Activated T-helper 1 cell treated with anti-CD3 and anti-CD28 coated beads, Interleukin-12 subunit alpha, Interleukin-12 subunit beta, Interleukin-2, Interleukin-4 antibody, amounts not matched to agents 30 ng/mL and 10 ng/mL and 1 ng/mL, durations not matched to agents 14 hours and 24 hours and 36 hours (primary cell): ENCODE measurements at regions not wholly inside any gene's neighbourhood (a gene's known extent, or its start where the extent isn't known, plus 50 kb on each side); places are given as distances from the start of the nearest gene placed in this dataset.
"Not testable (repeated sequence)": the region's sequence is repeated elsewhere in the genome, so short reads cannot be mapped to it uniquely, and the experiment has no call there.

Experiments
- DNase-seq: peaks from one replicate; pipeline ENCODE4 v3.0.0; 2021; ENCODE audit warnings: low spot score
- H3K27ac Mint-ChIP-seq: one replicate; pipeline ENCODE4 v1.8.0; 2021; ENCODE audit warnings: mild to moderate bottlenecking, mixed read lengths
- H3K27me3 Mint-ChIP-seq: one replicate; pipeline ENCODE4 v1.8.0; 2022; ENCODE audit warnings: mild to moderate bottlenecking, moderate library complexity, mixed read lengths; ENCODE audit not compliant: insufficient read depth
- H3K36me3 Mint-ChIP-seq: one replicate; pipeline ENCODE4 v1.8.0; 2021; ENCODE audit warnings: low read depth, mixed read lengths
- H3K4me1 Mint-ChIP-seq: one replicate; pipeline ENCODE4 v1.8.0; 2021; ENCODE audit warnings: low read depth, mixed read lengths
- H3K4me3 Mint-ChIP-seq: one replicate; pipeline ENCODE4 v1.8.0; 2021; ENCODE audit warnings: mild to moderate bottlenecking, moderate library complexity, mixed read lengths
- H3K9me3 Mint-ChIP-seq: one replicate; pipeline ENCODE4 v1.8.0; 2021; ENCODE audit warnings: mixed read lengths
- intact Hi-C: fragments of 100-400 bp; cut with micrococcal nuclease; formaldehyde crosslinking; loops from one replicate; pipeline ENCODE4 v1.15.1; 2024

- intact Hi-C loops = no loop called here
- Mint-ChIP-seq H3K4me1 (no peaks in the 10 kb centered on the region), H3K36me3 (no peaks in the 10 kb centered on the region), H3K27ac (no peak overlapping the region), H3K9me3 (no peaks in the 10 kb centered on the region), H3K4me3 (no peak overlapping the region), H3K27me3 (no peaks in the 10 kb centered on the region)
- no peak for DNase-seq
These were observed 861.3 kb downstream of the TBC1D22A start for GRCh38 chr22:47623763-47624148.

DNA sequence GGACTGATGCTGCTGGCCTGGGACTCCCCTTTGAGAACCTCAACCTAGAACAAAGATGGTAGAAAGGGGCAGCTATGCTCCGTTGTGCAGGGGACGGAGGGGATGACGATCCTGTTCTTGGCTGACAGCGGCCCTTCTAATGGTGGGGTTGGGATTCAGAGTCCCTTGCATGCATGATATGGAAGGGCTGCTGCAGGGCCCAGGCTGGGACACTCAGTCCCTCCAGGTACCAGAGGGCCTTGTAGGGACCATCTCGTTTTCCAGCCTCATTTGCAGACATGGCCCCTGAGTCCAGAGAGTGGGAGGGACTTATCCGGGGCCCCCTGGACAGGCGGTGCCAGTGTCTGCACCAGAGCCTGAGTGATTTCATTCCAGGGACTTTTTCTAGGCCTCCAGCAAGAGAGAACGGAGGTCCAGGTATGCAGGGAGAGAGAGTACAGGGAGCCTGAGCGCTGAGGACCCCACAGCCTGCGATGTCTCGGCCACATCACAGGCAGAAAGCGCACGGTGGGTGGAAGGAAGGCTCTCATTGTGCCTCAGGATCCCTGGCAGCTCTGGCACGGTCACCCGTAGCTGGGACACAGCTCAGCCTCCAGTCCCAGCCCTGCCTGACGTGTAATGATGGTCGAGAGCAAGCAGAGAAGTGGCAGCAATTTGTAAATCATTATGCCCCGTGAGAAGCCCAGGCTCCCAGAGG lies 860.8 kb downstream of the TBC1D22A start:
- intact Hi-C loops = no loop called here
- no peaks in the 10 kb centered on the region for H3K27me3 Mint-ChIP-seq
- no peaks in the 10 kb centered on the region for H3K4me1 Mint-ChIP-seq
- no peak overlapping the region for H3K4me3 Mint-ChIP-seq
- no peak for DNase-seq
- no peak overlapping the region for H3K27ac Mint-ChIP-seq
- no peaks in the 10 kb centered on the region for H3K36me3 Mint-ChIP-seq
- no peaks in the 10 kb centered on the region for H3K9me3 Mint-ChIP-seq

DNA sequence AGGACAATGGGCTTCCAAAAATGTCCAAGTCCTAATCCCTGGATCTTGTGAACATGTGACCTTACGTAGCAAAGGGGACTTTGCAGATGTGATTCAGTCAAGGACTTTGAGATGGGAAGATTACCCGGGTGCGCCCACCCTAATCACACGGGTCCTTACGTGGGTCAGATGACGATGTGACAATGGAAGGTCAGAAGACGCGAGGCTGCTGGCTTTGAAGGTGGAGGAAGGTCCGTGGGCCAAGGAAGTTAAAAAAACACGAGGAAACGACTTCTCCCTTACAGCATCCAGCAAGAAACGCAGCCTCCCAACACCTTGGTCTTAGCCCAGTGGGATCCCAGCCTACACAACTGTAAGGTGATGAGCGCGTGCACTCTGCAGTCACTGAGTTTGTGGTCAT lies 860.1 kb downstream of the TBC1D22A start:
- no peak for DNase-seq
- intact Hi-C loops = no loop called here
- Mint-ChIP-seq H3K27ac (no peak overlapping the region), H3K27me3 (no peaks in the 10 kb centered on the region), H3K4me1 (no peaks in the 10 kb centered on the region), H3K9me3 (no peaks in the 10 kb centered on the region), H3K4me3 (no peak overlapping the region), H3K36me3 (no peaks in the 10 kb centered on the region)

DNA sequence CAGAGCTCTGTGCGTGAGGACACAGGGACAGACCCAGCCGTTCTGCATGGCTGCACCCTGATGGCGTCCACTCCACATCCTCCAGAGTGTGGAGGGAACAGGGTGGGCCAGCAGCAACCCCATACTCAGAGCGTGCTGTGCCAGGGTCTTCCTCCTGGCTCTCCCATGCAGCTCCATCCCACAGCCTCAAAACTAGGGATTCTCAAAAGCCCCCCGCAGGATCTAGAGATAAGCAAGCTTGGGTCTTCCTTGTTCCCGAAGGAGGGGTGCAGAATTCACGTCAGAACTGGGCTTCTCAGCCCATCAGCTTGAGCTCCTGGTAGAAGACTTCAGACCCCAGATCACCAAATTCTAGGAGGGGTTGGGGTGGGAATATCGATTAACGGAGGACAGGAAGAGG lies 858.8 kb downstream of the TBC1D22A start:
- Mint-ChIP-seq H3K9me3 (no peaks in the 10 kb centered on the region), H3K4me3 (no peak overlapping the region), H3K36me3 (no peaks in the 10 kb centered on the region), H3K27ac (no peak overlapping the region), H3K27me3 (no peaks in the 10 kb centered on the region), H3K4me1 (no peaks in the 10 kb centered on the region)
- DNase-seq = no peak
- intact Hi-C loops = no loop called here

GRCh38 chr22:47620391-47620790 lies 857.9 kb downstream of the TBC1D22A start:
- Mint-ChIP-seq H3K4me3 (no peak overlapping the region), H3K27me3 (no peaks in the 10 kb centered on the region), H3K9me3 (no peaks in the 10 kb centered on the region), H3K4me1 (no peaks in the 10 kb centered on the region), H3K27ac (no peak overlapping the region), H3K36me3 (no peaks in the 10 kb centered on the region)
- DNase-seq = no peak
- intact Hi-C loops = no loop called here

- intact Hi-C loops = no loop called here
- DNase-seq = no peak
- H3K27me3 Mint-ChIP-seq = no peaks in the 10 kb centered on the region
- H3K4me1 Mint-ChIP-seq = no peaks in the 10 kb centered on the region
- no peak overlapping the region for H3K4me3 Mint-ChIP-seq
- no peak overlapping the region for H3K27ac Mint-ChIP-seq
- no peaks in the 10 kb centered on the region for H3K9me3 Mint-ChIP-seq
- H3K36me3 Mint-ChIP-seq = no peaks in the 10 kb centered on the region
These were observed 857.2 kb downstream of the TBC1D22A start for GRCh38 chr22:47619631-47620030.

GRCh38 chr22:47618180-47619010 lies 855.9 kb downstream of the TBC1D22A start:
- Mint-ChIP-seq H3K4me1 (no peaks in the 10 kb centered on the region), H3K36me3 (no peaks in the 10 kb centered on the region), H3K9me3 (no peaks in the 10 kb centered on the region), H3K4me3 (no peak overlapping the region), H3K27ac (no peak overlapping the region), H3K27me3 (no peaks in the 10 kb centered on the region)
- DNase-seq = no peak
- intact Hi-C loops = no loop called here

DNA sequence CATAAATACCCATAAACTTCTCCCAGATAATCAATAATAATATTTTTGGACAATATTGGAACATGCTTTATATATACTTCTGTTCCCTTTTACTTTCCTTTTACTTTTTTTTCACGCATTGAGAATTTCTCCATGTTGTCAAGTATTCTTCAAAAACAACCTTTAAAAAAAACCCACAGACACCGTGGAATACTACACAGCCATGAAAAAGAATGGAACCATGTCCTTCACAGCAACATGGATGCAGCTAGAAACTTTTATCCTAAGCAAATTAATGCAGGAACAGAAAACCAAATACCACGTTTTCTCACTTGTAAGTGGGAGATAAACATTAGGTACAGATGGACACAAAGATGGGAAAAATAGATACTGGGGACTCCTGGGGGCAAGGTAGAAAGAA lies 854.7 kb downstream of the TBC1D22A start:
- Mint-ChIP-seq H3K9me3 (no peaks in the 10 kb centered on the region), H3K27me3 (no peaks in the 10 kb centered on the region), H3K27ac (no peak overlapping the region), H3K4me3 (no peak overlapping the region), H3K4me1 (no peaks in the 10 kb centered on the region), H3K36me3 (no peaks in the 10 kb centered on the region)
- intact Hi-C loops = no loop called here
- DNase-seq = no peak

DNA sequence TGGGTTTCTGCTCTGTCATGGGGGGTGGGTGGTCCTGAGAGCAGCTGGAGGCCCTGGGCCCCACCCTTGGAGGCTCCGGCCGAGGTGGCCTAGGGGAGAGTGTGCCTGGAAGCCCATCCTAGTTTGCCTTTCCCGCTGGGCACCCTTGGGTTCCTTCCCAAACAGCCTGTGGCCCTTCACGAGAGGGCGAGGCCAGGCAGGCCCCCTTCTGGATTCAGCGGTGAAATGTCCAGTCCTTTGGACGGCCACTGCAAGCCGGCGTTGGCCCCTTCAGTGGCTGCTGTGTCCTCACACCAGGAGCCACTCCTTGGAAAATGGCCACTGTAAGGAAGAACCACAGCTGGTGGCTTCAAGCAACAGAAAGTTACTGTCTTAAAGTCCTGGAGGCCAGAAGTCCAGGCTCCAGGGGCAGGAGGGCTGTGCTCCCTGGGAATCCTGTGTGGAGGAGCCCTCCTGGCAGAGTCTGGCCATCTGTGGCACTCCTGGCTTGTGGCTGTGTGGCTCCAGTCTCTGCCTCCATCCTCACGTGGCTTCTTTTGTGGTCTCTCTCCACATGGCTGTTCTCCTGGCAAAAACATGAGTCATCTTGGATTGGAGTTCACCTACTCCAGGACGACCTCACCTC lies 854.1 kb downstream of the TBC1D22A start:
- intact Hi-C loops = no loop called here
- Mint-ChIP-seq H3K27me3 (no peaks in the 10 kb centered on the region), H3K4me1 (no peaks in the 10 kb centered on the region), H3K36me3 (no peaks in the 10 kb centered on the region), H3K27ac (no peak overlapping the region), H3K9me3 (no peaks in the 10 kb centered on the region), H3K4me3 (no peak overlapping the region)
- DNase-seq = no peak

GRCh38 chr22:47615051-47615450 lies 852.6 kb downstream of the TBC1D22A start:
- H3K36me3 Mint-ChIP-seq = no peaks in the 10 kb centered on the region
- no peak overlapping the region for H3K27ac Mint-ChIP-seq
- H3K9me3 Mint-ChIP-seq = no peaks in the 10 kb centered on the region
- no peak for DNase-seq
- no peaks in the 10 kb centered on the region for H3K27me3 Mint-ChIP-seq
- intact Hi-C loops = no loop called here
- no peaks in the 10 kb centered on the region for H3K4me1 Mint-ChIP-seq
- no peak overlapping the region for H3K4me3 Mint-ChIP-seq

- Mint-ChIP-seq H3K27me3 (no peaks in the 10 kb centered on the region), H3K4me3 (no peak overlapping the region), H3K9me3 (no peaks in the 10 kb centered on the region), H3K36me3 (no peaks in the 10 kb centered on the region), H3K27ac (no peak overlapping the region), H3K4me1 (no peaks in the 10 kb centered on the region)
- no peak for DNase-seq
- intact Hi-C loops = no loop called here
These were observed 851.3 kb downstream of the TBC1D22A start for GRCh38 chr22:47613606-47614350.

DNA sequence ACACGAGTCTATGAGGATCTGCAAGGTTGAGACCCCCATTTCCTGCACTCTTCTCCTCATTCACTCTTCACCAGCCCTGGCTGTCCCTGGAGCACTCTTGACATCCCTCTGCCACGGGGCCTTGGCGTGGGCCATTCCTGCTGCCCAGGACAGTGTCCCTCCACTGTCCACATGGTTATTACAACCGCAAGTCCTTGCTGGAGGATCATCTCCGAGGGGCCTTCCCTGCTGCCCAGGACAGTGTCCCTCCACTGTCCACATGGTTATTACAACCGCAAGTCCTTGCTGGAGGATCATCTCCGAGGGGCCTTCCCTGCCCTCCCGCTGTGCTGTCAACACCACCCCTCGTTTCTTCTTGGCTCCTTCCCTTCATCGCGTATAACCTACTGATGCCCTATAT lies 850.7 kb downstream of the TBC1D22A start:
- H3K9me3 Mint-ChIP-seq, H3K27ac Mint-ChIP-seq, H3K36me3 Mint-ChIP-seq, H3K4me3 Mint-ChIP-seq, intact Hi-C loops, DNase-seq, H3K27me3 Mint-ChIP-seq, H3K4me1 Mint-ChIP-seq: not testable (repeated sequence)
